ENCODE measurements at regions not wholly inside any gene's neighbourhood (a gene's known extent, or its start where the extent isn't known, plus 50 kb on each side); places are given as distances from the start of the nearest gene placed in this dataset.

DNA sequence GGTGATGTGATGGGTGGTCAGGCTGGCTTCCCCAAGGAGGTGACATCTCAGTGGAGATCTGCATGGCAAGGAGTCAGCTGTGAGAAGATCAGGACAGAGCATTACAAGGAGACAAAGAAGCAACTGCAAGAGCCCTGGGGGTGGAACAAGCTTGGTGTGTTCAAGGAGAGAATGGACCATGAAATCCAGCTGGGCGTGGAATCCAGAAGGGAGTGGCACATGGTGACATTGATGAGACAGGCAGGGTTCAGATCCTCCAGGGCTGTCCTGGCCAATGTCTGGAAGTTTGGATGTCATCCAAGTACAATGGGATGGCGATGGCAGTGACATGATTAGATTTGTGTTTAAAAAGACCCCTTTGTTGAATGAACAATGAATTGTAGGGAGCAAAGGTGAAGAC is 175.6 kb downstream of the MACROH2A1 start:
- H3K27me3 ChIP-seq (ENCODE audit: low read depth, low read length) = no peaks in the 10 kb centered on the region
- H3K4me1 ChIP-seq (ENCODE audit: low read length) = no peaks in the 10 kb centered on the region
- H4K20me1 ChIP-seq (ENCODE audit: insufficient read depth, low read length) = no peaks in the 10 kb centered on the region
- no peaks in the 10 kb centered on the region for H3K36me3 ChIP-seq (replicated peaks; ENCODE audit: low read depth, low read length)
- H3K9ac ChIP-seq (ENCODE audit: low read length) = no peak overlapping the region
- H3K9me3 ChIP-seq (ENCODE audit: insufficient read depth, low read length) = no peaks in the 10 kb centered on the region
- no peaks in the 10 kb centered on the region for H3K79me2 ChIP-seq (ENCODE audit: low read length)
- TF ChIP-seq, protein P1, sequence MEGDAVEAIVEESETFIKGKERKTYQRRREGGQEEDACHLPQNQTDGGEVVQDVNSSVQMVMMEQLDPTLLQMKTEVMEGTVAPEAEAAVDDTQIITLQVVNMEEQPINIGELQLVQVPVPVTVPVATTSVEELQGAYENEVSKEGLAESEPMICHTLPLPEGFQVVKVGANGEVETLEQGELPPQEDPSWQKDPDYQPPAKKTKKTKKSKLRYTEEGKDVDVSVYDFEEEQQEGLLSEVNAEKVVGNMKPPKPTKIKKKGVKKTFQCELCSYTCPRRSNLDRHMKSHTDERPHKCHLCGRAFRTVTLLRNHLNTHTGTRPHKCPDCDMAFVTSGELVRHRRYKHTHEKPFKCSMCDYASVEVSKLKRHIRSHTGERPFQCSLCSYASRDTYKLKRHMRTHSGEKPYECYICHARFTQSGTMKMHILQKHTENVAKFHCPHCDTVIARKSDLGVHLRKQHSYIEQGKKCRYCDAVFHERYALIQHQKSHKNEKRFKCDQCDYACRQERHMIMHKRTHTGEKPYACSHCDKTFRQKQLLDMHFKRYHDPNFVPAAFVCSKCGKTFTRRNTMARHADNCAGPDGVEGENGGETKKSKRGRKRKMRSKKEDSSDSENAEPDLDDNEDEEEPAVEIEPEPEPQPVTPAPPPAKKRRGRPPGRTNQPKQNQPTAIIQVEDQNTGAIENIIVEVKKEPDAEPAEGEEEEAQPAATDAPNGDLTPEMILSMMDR (IDR thresholded peaks at IDR 0.05; ENCODE audit: low read depth, low read length) = no peak
- TF ChIP-seq EZH2phosphoT487 (IDR thresholded peaks at IDR 0.05; ENCODE audit: low read depth) = no peak
- no peak overlapping the region for H3K4me3 ChIP-seq (ENCODE audit: low read length)
- H3K4me2 ChIP-seq (ENCODE audit: low read length) = no peak overlapping the region
- no peak overlapping the region for H2AFZ ChIP-seq (ENCODE audit: low read depth, low read length)
- H3K27ac ChIP-seq (ENCODE audit: low read length) = no peak overlapping the region

DNA sequence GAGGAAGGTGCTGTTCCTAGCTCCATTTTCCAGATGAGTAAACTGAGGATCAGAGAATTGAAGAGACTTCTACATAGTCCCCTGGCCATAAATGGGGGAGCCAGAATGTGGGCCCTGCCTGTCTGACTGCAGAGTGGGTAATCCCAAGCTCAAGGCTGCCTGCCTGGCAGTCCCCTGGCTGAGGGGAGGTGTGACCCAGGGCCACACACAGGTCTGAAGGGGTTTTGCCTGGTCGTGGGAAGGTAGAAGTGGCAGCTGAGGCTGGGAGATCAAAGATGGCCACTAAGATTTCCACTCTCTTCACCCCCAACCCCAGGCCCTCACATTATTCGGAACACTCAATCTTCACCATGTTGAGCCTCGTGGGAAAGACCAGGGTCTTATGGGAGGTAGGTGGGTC is 176.3 kb downstream of the MACROH2A1 start:
- Histone ChIP-seq H3K4me3 (ENCODE audit: low read length) (no peak overlapping the region), H3K4me1 (ENCODE audit: low read length) (no peaks in the 10 kb centered on the region), H3K27me3 (ENCODE audit: low read depth, low read length) (no peaks in the 10 kb centered on the region), H3K27ac (ENCODE audit: low read length) (no peak overlapping the region), H3K4me2 (ENCODE audit: low read length) (no peak overlapping the region), H3K9ac (ENCODE audit: low read length) (no peak overlapping the region), H3K9me3 (ENCODE audit: insufficient read depth, low read length) (no peaks in the 10 kb centered on the region), H3K36me3 (replicated peaks; ENCODE audit: low read depth, low read length) (no peaks in the 10 kb centered on the region), H2AFZ (ENCODE audit: low read depth, low read length) (no peak overlapping the region), H4K20me1 (ENCODE audit: insufficient read depth, low read length) (no peaks in the 10 kb centered on the region), H3K79me2 (ENCODE audit: low read length) (no peaks in the 10 kb centered on the region)
- TF ChIP-seq, protein P1 (IDR thresholded peaks at IDR 0.05; ENCODE audit: low read depth, low read length) = no peak
- no peak for TF ChIP-seq EZH2phosphoT487 (IDR thresholded peaks at IDR 0.05; ENCODE audit: low read depth)

DNA sequence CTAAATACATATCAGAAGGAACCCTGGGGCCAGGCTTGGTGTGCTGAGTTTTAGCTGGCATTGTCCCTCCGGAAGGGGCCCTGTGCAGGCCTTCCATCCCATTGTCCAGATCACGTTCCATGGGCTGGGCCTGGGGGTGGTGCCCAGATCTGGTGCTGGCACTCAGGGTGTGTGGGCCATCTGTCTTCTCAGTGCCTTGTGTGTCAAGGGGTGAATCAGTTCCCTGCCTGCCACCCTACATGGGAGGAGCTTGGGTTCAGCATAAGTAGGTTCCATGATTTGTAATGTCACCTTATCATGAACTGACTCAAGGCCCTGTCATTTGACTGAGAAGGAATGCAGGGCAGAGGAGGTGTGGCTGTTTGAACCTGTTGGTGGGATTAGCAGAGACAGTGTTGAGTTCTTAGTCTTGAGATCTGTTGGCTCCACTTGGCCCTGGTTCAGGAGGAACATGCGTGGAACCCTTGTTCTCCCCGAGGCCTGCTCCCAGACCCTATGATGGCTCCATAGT is 176.8 kb downstream of the MACROH2A1 start:
- no peak overlapping the region for H3K9ac ChIP-seq (ENCODE audit: low read length)
- no peak overlapping the region for H3K27ac ChIP-seq (ENCODE audit: low read length)
- H3K9me3 ChIP-seq (ENCODE audit: insufficient read depth, low read length) = no peaks in the 10 kb centered on the region
- H3K4me1 ChIP-seq (ENCODE audit: low read length) = no peaks in the 10 kb centered on the region
- TF ChIP-seq EZH2phosphoT487 (IDR thresholded peaks at IDR 0.05; ENCODE audit: low read depth) = no peak
- TF ChIP-seq, protein P1 (IDR thresholded peaks at IDR 0.05; ENCODE audit: low read depth, low read length) = no peak
- H3K4me2 ChIP-seq (ENCODE audit: low read length) = no peak overlapping the region
- no peak overlapping the region for H2AFZ ChIP-seq (ENCODE audit: low read depth, low read length)
- no peaks in the 10 kb centered on the region for H3K36me3 ChIP-seq (replicated peaks; ENCODE audit: low read depth, low read length)
- no peaks in the 10 kb centered on the region for H3K79me2 ChIP-seq (ENCODE audit: low read length)
- H3K27me3 ChIP-seq (ENCODE audit: low read depth, low read length) = no peaks in the 10 kb centered on the region
- H4K20me1 ChIP-seq (ENCODE audit: insufficient read depth, low read length) = no peaks in the 10 kb centered on the region
- no peak overlapping the region for H3K4me3 ChIP-seq (ENCODE audit: low read length)

DNA sequence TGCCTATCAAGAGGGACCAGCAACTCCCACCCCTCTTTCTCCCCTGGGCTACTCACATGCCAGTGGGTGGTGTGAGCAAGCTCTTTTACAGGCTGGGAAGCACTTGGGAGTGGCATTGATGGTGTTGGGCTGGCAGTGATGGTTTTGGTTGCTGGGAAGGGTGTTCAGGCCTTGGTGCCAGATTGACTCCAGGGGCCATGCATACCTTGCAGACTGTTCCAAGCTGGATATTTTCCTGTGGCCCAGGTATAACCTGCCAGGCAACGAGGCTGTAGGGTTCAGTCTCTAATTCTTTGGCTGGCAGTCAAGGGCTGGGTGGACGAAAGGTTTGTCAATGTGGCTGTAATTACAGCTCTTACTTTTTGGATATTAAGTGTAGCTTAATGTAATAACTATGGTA is 177.3 kb downstream of the MACROH2A1 start:
- H3K27ac ChIP-seq (ENCODE audit: low read length) = no peak overlapping the region
- H2AFZ ChIP-seq (ENCODE audit: low read depth, low read length) = no peak overlapping the region

More for the DNA sequence above, 177.3 kb downstream of the MACROH2A1 start:
- Histone ChIP-seq H3K9ac (ENCODE audit: low read length) (no peak overlapping the region), H3K4me2 (ENCODE audit: low read length) (no peak overlapping the region), H3K79me2 (ENCODE audit: low read length) (no peaks in the 10 kb centered on the region), H4K20me1 (ENCODE audit: insufficient read depth, low read length) (no peaks in the 10 kb centered on the region), H3K4me1 (ENCODE audit: low read length) (no peaks in the 10 kb centered on the region), H3K4me3 (ENCODE audit: low read length) (no peak overlapping the region), H3K27me3 (ENCODE audit: low read depth, low read length) (no peaks in the 10 kb centered on the region), H3K9me3 (ENCODE audit: insufficient read depth, low read length) (no peaks in the 10 kb centered on the region), H3K36me3 (replicated peaks; ENCODE audit: low read depth, low read length) (no peaks in the 10 kb centered on the region)
- TF ChIP-seq, protein P1 (IDR thresholded peaks at IDR 0.05; ENCODE audit: low read depth, low read length) = no peak
- no peak for TF ChIP-seq EZH2phosphoT487 (IDR thresholded peaks at IDR 0.05; ENCODE audit: low read depth)

Measured in OCI-LY3 (cell line).